DND-41 (cell line): ENCODE measurements at regions not wholly inside any gene's neighbourhood (a gene's known extent, or its start where the extent isn't known, plus 50 kb on each side); places are given as distances from the start of the nearest gene placed in this dataset.

Source experiments
- CTCF ChIP-seq: IDR thresholded peaks from 2 replicates; pipeline ENCODE4 v1.5.1; 2012; ENCODE audit warnings: borderline replicate concordance, low read length, moderate library complexity, mild to moderate bottlenecking; ENCODE audit not compliant: poor library complexity, severe bottlenecking; ENCODE audit errors: extremely low read depth
- EZH2 ChIP-seq: IDR thresholded peaks from 3 replicates; pipeline ENCODE4 v1.6.1; 2012; ENCODE audit warnings: borderline replicate concordance, low read depth, mild to moderate bottlenecking, moderate library complexity, low read length, inconsistent platforms; ENCODE audit not compliant: severe bottlenecking

- TF ChIP-seq CTCF (no peak), EZH2 (no peak)
Observed at GRCh38 chr11:76269661-76270261, 63.5 kb upstream of the WNT11 start.
